Stimulated activated naive CD4-positive, alpha-beta T cell (primary cell): ENCODE measurements at regions not wholly inside any gene's neighbourhood (a gene's known extent, or its start where the extent isn't known, plus 50 kb on each side); places are given as distances from the start of the nearest gene placed in this dataset.

Experiments used
- DNase-seq, 6 experiments: peaks; one replicate each; lab custom pipeline; 2025; lab: John Stamatoyannopoulos, UW

- no peak for DNase-seq
Measured at GRCh38 chr2:220850116-220850515, 722.0 kb downstream of the EPHA4 start.

DNA sequence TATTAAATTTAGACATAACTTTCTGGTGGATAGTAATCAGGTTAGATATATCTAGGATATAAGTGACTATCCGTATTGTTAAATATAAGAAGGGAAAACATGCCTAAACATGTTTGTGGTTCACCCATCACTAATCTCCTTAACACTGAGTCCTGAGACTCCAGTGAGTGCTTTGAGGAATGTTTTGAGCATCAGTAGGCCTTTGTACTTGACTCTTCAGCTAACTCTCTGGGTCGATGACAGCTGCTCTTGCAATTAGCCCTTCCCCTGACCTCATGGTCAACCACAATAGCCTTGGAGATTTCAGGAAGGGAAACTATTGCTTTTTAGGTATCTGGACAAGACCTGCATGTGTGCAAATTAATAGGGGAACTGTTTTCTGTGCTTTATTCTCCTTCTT is 716.8 kb downstream of the EPHA4 start:
- no peak for DNase-seq

DNA sequence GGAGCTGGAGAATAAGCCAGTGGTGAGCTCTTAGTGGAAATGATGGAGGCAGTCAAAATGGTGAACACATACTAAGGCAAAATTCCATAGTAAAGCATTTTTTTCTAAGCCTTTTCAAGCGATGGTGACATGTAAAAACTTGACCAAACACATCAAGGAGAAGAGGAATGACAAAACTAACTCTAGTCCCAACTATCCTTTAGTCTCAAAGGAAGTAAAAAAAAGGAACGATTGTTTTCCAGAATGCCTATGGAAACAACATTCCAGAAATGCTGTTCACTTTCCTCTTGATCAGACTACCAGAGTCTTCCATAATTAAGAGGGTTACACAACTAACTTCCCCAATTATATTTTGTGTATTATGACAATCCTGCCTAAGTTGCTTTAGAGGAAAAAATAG is 715.6 kb downstream of the EPHA4 start:
- DNase-seq = no peak

- DNase-seq = no peak
Measured at GRCh38 chr2:220857368-220857767, 714.7 kb downstream of the EPHA4 start.

DNA sequence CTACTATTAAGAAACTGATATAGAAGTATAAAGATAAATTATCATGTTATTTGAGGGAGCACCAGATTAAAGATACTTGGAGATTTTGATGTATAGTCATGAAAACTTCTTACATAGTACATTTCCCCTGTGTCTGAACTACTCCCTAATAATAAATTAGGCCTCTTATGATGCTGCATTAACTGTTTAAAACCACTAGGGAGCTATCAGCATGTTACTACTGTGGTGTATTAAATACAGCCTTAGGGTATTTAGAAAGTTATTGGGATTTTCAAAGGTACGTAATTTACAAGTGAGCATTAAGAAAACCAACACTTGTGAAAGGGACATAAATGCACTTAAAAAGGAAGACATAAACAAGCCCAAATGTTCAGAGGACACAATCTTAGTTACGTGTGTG is 714.0 kb downstream of the EPHA4 start:
- no peak for DNase-seq

GRCh38 chr2:220871909-220872308 is 700.2 kb downstream of the EPHA4 start:
- DNase-seq = no peak

DNA sequence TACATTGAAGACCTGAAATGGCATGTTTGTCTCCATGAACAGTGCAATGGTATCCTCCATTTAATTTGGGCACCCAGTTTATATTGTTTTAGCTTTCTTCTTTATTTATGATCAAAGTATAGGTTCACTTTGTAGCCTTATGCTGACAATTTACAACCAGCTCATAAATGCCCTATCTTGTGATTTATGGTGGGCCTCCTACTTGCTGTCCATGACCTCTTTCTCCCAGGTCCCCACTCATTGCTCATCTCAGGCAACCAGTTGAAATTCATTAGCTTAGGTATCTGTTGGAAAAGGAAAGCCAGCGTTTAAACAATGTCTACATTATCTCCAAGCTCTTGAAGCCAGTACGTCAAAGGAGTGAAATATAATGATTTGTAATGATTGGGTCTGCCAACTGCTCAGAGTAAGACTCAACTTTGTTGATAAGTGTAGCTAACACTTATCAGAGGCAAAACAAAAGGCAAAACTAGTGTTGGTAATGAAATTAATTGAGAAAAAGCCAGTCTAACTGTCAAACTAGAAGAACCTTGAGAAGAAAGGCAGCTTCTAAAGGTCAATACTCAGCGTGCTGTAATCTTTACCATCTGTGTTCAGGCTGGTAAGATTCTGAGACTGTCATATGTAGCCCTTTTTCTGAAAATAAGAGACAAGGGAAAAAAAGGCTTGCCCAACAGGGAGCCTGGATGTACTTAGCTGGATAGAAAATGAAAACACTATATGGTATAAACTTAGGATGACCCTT is 695.9 kb downstream of the EPHA4 start:
- DNase-seq = no peak

DNA sequence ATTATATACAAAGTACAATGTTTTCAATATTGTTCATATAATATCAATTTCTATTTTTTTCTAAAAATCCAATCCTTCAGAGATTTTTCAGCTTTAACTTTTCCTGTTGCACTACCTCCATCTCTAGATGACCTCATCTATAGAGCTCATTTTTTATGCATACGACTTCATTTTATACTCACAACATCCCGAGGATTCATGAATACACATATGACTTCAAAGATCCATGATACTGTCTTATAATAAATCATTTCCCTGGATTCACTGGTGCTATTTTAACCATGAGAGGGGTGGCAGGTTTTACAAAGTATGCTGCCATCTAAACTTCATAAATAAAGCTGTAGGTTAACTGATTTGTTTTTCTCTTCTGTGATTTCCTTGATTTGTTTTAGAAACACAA is 694.6 kb downstream of the EPHA4 start:
- no peak for DNase-seq

DNA sequence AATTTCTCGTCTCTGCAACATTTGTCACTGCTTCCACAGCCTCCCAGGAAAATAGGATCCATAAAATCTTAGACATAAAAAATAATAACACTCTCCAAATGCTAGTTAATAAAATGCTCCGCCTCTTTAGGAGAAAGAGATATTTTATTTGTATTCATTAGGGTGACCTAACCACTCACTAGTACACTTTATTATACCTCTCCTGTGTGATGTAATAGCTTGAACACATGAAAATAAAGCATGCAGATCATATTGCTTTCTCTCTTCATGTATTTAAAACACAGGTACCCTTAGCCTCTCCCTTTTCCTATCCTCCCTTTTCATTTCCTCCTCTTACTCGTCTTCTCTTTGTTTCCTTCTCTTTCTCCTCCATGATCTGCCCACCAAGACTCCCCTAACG is 694.2 kb downstream of the EPHA4 start:
- no peak for DNase-seq

DNA sequence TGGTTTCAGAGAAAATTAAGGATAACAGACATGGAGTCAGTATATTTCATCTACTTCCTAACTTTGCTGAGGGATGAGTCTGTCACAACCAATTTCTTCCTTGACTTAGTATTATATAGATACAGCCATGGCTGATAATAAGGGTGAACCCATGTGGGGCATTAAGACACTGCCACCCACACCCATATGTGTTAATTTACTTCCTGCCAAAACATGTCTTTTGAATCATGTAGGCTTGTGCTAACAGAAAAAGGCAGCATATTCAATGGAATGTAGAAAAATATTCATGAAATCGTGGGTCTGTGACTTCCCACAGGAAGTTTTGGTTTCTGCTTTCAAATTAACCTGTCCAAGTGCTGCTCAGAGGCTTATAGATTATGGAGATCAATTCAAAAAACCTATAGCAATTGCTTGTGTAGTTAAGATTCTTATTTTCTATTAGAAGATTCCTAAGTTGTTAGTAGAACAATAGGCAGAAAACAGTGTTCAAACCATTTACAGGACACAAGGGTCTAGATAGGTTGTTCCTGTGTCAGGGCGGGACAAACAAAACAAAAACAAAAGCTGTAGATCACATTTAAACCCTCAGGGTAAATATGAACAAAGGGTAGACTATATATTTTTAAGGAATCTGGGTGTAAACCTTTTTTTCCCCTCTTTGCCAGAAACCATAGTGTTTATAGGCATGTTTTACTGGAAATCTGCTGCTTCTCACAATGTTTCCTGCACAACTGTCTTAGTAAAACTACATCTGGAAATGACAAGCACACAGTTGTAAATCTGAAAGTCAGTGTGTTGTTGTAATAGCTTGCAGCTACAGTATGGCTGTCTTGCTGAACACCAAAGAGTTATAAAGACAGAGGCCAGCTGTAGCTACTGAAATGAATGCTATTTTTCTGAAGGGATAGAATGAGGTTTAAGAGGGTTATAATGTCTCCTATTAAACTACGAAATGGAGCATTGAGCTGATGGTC is 691.2 kb downstream of the EPHA4 start:
- no peak for DNase-seq

GRCh38 chr2:220882507-220882906 is 689.6 kb downstream of the EPHA4 start:
- DNase-seq = no peak

DNA sequence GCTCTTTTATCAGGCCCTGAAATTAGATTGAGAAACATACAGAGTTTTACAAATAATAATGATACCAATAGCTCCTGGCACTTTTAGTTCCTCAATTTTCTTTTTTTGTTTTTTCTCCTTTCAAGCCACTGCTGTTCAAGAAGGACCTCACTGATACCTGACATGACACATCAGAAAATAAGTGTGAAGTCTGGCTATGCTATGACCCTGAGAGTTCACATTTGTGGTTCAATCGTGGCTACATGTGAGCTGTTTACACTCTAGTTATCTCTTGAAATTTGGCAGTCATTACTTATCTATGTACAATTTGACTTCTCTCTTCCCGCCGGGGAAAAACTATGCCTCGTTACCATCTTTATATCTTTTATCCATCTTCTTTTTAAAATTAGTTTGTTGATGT is 686.5 kb downstream of the EPHA4 start:
- no peak for DNase-seq

- no peak for DNase-seq
Measured at GRCh38 chr2:220887271-220887870, 684.7 kb downstream of the EPHA4 start.

DNA sequence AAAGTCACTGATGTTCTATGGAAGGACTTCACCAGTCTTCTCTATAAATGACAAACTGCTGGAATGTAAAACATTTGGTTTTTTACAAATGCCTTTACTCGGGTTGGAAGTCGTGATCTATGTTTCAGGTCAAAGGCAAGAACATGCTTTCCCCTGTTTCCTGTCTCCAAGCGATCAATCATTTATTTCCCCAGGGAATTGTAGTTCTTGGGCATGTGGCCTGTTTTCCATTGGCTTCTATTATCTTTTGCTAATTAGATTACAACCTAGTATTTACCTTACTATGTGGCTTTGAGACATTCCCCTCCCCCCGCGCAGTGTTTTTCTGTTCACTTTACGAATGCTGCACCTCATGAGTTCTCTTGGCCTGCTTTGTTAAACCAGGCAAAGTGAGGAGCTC is 684.2 kb downstream of the EPHA4 start:
- DNase-seq = no peak

DNA sequence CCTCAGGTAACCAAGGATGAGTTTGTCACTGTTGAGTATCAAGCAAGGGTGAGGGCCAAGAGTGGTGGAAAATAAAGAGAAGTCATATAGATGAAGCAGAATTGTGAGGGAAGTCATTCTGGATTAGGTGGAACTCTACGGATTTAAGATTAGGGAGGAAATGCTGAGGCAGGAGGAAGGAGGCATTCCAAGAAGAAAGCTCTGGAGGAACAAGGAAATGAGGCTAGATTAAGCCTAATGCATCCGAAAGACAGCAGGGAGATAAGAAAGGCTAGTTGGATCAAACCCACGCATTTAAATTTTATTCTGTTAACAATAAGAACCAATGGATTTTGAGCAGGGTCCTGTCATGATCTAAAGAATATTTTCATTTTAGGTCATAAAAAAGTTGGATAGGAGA is 681.2 kb downstream of the EPHA4 start:
- no peak for DNase-seq

DNA sequence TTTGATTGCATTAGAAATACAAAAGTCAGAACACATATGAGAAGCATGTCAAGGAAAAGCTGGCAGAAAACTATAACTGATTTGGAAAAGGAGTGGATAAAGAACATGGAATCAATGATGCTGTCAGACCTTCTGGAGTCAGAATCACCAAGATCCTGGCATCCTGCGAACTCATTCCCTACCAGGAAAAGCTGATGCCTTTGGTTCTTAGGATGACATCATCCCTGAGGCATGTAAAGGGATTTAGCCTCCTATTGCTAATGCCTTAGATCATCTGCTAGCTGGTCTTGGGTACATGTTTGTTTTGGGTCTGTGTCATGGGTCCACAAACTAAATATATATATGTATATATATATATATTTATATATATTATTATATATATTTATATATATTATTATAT is 680.7 kb downstream of the EPHA4 start:
- DNase-seq = no peak

DNA sequence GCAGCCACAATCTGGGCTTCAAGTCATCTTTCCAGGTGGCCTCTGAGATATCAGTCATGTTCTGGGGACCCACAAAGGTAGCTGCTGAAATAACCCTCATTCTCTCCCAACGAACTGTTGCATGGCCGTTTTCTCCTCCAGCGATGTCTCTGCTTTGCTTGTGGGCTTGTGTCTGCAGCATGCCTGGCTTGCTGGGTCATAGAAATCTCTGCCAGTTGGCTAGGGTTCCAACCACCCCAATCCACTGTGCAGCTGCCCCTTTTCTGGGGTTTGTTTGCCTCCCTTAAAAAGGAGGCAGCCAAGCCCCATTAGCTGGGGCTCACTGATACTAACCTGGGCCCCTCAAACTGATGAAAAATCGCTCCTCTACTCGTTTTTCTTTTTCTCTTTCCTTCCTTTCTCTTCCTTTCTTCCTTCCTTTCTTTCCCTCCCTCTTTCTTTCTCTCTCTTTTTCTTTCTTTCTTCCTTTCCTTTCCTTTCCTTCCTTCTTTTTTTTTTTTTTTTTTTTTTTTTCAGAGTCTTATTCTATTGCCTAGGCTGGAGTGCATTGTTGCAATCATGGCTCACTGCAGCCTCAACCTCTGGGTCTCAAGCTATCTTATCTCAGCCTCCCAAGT is 680.0 kb downstream of the EPHA4 start:
- DNase-seq = no peak

DNA sequence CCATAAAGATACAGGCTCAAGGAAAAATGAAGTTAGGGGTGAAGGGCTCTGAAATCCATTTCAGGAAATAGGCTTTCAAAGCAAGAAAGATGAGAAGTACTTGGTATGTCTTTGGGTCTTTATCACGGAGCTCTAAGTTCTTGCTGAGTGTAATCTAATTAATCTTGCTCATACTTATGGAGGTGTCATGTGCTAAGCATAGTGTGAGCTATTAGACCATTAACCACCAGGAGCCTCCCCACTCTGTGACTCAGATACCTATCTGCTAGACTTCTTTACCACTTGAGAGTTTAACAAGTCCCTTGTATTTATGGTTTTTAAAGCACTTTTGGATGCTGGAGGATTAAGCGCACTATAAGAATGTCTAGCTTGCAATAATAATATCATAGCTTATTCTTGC is 678.7 kb downstream of the EPHA4 start:
- DNase-seq = no peak

DNA sequence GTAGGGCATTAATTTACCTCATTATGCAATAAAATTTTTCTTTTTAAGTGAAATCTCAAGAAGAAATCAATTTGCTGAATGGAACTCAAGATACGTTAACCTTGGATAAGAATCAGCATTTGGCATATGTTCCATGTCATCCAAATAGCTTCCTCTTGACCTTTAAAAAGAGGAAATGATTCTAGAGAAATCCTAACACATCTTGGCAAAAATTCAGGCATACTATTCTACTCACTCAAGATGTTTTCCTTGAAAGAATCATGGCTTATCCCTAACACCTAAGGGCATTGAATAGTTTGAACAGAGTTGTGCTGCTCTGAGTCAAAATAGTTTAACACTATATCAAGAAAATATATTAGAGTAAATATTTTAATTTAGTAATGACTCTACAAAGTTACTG is 678.0 kb downstream of the EPHA4 start:
- DNase-seq = no peak

- DNase-seq = no peak
Measured at GRCh38 chr2:220899492-220899891, 672.6 kb downstream of the EPHA4 start.

DNA sequence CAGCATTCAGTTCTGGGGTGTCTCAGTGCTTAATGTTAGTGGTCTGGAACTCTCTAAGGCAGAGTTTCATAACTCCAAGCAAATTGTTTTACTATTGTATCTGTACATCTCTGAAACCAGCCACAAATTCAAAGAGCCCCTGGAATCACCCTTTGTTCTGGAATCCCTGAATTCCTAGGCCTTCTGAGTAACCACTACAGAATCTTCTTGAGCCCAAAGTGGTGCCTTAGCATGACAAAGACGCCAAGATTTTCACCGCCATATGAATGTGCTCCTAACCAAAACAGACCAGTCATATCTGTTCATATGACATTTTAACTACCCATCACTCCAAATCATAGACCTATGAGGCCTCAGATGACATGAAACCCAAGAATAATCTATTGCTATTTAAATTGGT is 668.1 kb downstream of the EPHA4 start:
- no peak for DNase-seq

GRCh38 chr2:220913384-220913783 is 658.7 kb downstream of the EPHA4 start:
- no peak for DNase-seq
